Stimulated activated CD8-positive, alpha-beta memory T cell treated with anti-CD3 and anti-CD28 coated beads, Interleukin-2, amount 100 ng/mL, for 1 hour (primary cell): ENCODE measurements at regions not wholly inside any gene's neighbourhood (a gene's known extent, or its start where the extent isn't known, plus 50 kb on each side); places are given as distances from the start of the nearest gene placed in this dataset.

Source experiments
- DNase-seq, 2 donors: peaks; one replicate each; pipeline ENCODE4 v3.0.0-alpha.2; 2020; ENCODE audit warnings: low read depth in 2 of 2

DNA sequence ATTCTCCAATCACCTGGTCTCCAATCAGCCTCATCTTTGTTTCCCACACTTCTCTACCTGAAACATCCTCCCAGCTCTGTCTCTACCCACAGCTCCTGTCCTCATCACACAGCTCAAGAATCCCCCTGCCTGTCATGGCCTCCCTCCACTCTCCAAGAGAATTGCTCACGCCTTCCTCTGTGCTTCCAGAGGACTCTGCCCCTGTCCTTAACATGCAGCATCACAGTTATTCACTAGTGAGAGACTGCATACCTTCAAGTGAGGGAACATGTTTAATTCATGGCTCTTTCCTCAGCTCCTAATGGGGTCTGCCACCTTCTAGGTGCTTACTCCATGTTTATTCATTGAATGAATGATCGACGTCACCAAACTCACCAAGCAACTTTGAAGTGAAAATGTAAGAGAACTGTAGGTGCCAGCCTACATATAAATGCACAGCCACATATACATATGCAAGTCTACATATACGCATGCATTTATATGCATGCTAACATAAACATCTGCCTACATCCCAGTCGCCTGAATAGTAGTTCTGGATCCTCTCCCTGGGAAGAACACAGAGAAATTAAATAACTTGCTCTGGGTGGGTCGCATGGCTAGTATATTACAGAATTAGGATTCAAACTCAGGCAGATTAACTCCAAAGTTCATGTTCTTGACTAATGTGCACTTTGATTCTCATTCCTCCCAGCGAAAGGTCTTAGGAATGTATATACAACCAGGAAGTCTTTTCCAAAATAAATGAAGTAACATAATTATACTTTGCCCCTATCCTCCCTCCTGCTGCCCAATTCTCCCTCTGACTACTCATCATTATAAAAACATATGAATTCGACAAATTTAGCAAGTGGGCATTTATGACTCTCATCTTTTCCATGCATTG, 295.6 kb downstream of the MAFB start:
- no peak for DNase-seq

DNA sequence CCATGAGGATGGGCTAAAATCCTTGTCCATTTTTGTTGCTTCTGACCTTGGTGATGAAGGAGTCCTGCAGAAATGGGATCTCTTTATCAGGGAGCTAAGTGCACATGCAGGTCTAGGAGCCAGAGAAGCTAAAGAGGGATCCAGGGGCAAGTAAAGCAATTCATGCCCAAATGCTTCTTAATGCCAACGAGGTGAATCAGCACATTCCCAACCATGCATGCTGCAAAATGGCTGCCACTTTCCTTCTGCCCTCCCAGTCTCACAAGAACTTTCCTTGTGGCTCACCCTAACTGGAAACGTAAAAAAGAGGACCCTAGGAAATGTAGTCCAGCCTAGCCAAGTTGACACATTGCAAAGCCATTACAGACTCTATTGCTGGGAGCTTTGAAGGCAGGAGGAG, 298.4 kb downstream of the MAFB start:
- DNase-seq, result no peak

DNA sequence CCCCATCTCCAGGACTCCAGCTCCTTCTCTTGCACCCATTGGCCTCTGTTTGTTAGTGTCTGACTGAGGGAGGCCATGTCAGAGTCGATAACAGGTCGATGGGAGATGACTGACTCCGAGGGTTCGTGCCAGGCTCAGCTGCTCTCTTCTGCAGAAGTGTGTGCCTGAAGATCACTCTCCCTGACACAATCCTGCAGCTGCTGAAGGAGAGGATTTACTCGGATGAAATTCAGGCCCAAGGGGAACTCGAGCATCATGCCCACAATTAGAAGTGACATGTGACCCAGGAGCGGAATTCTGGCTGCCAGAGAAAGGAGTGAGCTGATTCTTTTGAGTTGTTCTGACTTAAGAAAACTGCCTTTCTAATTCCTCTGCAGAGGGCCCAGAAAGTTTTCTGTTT, 318.2 kb downstream of the MAFB start:
- DNase-seq, result no peak

DNA sequence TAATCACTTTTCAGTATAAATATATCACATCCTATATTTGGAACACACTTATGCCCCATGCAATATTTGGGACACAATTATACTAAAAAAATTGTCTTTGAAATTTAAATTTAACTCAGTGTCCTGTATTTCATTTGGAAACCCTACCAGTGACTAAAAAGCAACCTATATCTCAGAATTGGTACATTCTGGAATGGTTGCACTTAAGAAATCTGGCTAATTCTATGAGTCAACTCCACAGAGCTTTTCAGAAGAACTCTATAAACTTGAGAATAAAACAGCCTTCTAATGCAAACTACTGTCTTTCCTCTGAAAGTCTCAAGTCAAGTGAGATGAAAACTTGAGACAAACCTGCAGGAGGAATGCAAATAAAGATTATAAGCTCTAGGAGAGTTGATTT, 320.2 kb downstream of the MAFB start:
- no peak for DNase-seq

DNA sequence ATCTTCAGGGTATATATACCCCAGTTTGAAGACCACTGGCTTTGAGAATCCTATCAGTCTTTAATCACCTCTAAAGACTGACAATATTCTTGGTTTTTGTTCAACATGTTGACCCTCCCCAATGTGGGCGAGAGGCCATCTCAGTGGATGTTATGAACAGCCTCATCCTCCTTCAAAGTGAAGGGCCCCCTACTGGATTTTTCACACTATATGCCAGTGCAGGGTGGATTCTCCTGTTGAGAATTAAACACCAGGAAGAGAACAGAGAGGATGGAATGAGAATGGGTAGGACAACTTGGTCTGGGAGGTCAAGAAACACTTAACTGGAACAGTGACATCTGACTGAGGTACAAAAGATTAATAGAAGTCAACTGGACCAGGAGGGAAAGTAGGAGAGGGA, 327.1 kb downstream of the MAFB start:
- DNase-seq, result no peak

DNA sequence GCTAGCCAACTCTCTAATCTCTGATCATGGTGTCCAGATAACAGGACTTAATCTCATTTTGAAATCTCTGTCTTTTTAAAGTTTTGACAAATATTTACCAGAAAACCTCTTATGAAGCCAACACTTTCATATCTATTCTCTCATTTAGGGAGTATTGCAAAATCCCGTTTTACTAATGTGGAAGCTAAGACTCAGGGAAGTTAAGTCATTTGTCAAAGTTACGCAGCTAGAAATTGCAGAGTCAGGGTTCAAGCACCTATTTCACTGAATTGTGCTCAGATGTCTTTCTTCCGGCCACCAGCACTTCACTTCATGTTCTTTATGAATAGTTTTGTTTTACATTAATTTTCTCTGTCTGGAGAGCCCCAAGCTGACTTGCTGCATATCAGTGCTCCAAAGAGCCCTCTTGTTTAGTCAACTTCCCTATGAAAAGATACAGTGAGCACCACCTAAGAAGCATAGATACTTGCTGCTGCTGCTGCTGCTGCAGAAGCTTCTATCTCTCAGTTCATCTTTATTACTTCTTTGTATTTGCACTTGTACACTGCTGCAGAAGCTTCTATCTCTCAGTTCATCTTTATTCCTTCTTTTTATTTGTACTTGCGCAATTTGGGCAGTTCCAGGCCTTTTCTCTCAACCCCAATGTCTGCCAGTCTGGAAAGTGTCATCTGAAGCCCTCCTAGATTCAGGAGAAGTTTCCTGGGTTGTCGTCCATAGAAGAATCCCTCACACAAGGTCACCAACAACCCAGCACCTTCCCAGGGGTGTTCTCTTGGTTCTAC, 329.7 kb downstream of the MAFB start:
- no peak for DNase-seq

DNA sequence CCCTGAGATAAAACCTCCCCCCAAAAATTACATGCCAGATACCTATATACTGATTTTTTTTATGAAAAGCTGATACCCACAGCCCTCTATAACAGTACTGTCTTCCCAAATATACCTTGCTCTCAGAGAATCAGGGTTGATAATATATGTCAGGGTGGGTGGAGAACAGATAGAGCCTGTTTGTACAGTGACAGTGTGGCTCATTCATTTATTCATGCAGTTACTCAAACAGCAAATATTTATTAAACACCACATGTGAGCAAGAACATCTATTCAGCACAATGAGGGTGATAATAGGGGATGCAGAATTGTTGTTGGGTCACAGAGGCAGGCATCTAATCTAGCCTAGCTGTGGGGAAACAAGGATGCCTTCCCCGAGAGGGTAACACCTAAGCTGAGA, 334.2 kb downstream of the MAFB start:
- no peak for DNase-seq

DNA sequence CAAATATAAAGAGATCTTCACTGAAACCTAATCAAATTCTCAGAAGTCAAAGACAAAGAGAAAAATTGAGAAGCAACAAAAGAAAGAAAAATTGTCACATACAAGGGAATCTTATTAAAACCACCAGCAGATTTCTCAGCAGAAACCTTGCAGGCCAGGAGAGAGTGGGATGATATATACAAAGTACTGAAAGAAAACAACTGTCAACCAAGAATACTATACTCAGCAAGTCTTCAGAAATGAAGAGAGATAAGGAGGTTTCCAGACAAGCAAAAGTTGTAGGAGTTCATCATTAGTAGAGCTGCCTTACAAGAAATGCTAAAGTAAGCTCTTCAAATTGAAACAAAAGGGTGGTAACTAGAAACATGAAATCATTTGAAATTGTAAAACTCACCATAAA, 345.6 kb downstream of the MAFB start:
- no peak for DNase-seq

DNA sequence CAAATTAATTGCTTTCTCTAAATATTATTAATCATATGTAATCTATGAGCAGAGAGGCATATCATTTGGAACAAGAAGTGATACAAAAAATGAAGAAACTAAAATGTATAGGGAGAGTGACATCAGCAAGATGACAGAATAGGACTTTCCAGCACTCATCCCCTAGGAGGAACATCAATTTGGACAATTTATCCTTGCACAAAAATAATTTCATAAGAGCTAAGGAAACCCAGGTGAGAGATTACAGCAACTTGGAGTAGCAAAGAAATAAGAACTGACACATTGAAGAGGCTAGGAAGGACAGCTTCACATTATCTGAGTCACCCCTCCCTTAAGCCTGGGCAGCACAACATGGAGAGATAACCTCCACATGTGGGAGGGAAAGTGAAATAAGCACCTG, 347.5 kb downstream of the MAFB start:
- no peak for DNase-seq

DNA sequence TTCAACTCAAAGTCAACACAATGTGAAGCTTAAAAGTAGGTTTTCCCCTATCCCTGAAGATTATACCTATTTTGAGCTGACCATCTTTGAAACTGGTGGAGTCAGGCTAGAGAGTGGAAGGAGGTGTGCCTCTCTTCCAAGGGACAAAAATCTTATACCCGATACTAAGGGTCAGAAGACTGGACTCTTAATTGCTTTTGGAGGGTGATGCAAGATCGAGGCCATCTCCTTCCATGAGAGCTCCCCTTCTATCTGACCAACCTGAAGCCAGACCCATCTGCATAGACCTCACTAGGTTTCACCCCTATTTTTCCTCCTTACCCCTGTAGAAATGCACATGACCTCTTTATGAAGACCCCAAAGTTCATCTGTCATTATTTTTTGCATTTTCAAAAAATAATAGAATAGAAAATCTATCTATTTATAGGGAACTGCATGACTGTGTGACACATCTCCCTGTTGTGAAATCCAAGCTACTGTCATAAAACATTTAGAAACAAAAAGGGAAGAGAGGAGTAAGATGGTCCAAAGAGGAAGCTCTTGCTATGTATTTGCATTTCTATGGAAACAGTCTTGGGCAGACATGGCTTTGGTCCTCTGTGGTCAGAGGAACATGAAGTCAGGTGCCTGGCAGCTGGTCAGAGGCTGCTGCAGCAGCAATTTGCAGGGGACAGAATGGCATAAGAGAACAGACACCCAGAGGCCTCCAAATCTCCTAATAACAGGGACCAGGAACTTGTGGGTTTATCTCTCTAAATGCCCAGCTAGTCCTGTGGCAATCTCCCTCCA, 349.2 kb downstream of the MAFB start:
- DNase-seq, result no peak

DNA sequence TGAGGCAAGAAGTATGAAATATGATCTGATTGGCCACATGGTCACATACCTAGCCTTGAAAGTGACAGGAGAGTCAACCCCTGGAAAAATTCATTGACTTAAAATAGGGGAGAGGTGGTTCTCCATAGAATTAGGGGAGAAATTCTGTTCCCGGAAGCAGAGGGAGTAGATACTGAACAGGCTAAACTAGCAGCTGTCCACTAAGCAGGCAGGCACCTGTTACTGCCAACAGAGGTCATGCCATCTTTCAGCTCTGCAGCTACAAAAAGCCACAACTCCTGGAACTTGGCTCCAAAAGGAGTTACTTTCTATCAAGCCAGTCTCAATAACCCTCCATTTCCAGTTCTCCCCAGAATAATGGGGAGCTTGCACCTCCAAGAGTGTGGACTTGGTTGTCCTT, 352.5 kb downstream of the MAFB start:
- no peak for DNase-seq

DNA sequence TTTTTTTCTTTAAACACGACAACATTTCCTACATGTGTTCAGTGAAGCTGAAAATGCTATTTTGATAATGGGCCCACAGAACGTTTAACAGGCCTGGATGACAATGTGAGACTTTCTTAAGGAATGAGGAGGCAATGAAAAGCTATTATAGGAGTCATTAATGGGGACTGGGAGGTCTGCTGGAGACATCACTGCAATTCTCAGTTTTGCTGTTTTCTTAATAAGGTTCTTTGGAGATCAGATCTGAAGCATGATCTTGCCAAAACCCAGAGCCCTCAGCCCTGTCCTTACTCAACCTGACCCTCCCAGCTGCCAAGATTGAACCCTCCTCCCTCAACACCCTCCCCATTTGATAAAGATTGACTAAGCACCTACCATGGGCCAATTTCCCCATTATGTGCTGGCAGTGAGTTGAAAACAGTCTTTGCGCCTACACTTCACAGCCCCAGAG, 353.1 kb downstream of the MAFB start:
- DNase-seq, result no peak

DNA sequence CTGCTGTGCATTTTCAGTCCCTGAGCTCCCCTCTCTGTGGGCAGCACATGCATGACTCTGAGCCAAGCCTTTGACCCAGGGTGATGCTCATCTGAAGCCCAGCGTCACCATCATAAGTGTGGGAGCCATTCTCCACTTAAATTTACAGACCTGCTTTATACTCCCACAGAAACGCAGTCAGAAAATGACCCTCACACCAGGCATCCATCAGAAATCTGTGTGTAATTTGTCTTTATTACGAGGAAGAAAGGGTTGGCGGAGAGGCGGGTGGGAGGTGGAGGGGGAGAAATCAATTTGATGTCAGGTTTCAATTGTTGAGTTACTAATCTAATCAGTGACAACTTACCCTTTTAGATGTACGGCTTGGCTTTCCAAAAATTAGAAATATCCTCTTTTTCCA, 353.6 kb downstream of the MAFB start:
- no peak for DNase-seq

DNA sequence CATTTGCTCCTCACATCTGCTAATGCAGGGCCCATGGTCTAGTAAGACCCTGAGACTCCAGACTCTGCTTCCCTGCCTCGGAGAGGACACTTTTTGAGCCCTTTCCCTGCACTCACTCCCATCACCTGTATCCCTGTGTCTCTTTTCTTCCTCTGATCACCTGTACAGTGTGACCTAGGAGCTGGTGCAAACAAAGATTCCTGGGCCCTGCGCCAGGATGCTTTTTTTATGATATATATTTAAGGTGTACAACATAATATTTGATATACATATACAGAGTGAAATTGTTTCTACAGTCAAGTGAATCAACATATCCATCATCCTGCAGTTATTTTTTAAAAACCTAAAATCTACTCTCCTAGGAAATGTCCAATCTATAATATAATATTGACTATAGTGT, 355.4 kb downstream of the MAFB start:
- no peak for DNase-seq

DNA sequence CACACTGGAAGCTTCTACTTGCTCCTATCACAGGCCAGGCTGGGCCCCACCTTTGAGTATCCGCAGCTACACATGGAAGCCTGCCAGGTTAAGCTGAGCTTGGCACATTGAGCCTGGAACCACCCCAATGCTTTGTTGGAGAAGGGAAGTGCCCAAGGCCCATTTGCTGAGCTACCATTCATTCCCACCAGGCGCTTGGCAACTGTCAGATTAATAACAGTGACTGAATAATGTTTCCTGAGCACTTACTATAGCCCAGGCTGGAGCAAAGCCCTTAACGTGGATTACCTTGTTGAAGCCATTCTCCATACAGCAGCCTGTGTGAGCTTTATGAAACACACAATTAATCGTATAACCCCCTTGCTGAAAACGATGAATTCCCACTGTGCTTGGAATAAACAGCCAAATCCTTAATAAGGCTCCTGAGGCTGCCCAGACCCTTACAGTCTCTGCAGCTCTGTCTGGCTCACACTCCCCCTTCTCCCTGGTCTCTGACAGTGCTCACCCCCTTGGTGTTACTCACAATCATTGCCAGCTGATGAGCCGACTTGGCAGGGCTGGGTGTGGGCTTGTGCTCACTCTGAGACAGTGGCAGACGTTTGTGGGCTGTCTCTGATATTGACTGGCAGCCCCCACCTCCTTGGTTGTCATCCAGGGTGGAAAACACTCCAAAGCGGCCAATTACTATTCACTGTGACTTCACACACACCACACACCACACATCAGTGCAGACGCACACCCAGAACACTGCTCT, 357.1 kb downstream of the MAFB start:
- no peak for DNase-seq

DNA sequence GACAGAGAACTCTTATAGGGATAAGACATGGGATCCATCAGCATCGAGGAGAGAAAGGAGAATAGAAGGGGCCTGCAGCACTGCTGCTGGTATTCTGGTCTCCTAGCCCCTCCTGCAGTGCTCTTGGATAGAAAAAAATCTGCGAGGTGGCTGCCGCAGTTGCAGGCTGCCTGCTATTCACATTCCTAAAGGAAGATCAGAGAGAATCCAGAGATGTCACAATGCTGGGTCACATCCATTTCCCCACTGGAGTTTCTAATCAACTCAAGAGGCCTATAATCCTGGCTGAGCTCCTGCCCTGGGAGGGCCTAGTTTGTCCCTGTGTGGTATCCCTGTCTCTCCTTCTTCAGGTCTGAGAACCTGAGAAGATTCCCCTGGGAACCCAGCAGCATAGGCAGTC, 357.8 kb downstream of the MAFB start:
- DNase-seq, result no peak

DNA sequence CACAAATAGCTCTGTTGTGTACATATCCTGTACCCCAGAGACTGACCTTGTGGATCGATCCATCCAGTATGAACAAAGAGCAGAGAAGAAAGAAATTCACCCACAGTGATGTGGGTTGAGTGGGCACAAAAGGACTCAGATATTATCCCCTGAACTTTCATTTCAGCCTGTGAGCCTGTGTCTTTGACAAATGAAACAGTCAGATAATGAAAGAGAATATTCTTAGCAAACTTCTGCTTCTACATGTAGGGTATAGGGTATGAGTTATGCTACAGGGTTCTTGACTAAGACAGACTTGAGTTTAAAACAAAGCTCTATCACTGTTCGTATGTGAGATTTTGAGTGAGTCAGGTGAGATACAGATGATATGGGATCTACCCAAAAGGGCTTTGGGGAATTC, 359.7 kb downstream of the MAFB start:
- DNase-seq, result no peak

DNA sequence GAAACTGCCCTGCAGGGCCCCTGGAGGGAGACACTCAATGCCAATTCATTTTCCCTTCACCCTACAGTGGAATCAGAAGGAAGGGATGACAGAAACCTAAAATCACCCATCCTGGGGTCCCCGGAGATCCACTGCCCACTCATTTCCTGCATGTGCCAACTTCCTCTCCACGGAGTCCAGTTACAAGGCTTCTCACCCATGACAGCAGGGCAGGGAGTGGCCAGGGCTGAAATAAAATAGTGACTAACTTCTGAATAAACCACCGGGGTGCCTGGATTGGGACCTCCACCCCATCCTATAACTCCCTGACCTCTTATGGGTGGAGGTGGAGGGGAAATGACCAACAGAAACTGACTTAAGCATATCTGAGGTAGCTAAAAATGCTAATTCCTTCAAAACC, 362.3 kb downstream of the MAFB start:
- DNase-seq, result no peak

DNA sequence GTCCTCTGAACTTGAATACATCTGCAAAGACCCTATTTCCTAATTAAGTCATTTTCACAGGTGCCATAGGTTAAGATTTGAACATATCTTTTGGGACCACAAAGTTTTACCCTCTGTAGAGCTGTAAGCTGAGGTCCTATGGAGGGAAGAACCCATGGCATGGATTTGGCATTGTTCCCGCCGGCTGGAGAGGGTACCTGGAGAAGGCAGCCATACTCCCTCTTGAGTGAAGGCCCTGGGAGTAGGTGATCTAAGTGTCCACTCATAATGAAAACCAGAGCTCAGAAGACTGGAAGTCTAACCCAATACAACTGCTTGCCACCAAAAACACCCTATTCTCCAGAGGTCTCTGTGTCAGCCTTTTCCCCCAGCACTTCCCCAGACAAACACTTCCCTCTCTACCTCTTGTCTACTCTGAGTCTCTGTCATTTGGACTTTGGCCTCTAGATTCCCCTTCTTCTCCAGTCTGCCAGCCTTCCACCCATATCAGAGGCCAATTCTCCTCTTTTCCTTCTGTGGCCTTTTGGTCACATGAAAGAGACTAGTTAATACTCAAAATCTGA, 363.9 kb downstream of the MAFB start:
- DNase-seq, result no peak

DNA sequence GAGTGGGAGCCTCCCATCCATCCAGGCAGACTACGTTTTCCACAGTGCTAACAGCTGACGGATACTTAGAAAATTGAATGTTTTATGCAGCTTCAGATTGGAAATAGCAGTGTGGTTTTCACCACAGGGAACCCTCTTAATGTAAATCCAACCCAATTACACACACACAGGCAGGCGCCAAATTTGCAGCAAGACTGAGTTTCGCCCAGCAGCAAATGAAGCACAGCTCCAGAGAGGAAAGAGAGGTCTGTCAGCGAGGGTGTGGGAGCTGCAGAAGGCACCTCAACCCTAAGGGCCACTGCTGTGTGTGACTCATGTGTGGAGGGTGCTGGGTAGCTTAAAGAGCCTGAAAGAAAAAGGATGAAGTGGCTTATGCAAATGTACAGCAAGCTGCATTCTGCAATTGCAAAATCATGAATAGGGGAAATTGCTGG, 365.7 kb downstream of the MAFB start:
- no peak for DNase-seq

DNA sequence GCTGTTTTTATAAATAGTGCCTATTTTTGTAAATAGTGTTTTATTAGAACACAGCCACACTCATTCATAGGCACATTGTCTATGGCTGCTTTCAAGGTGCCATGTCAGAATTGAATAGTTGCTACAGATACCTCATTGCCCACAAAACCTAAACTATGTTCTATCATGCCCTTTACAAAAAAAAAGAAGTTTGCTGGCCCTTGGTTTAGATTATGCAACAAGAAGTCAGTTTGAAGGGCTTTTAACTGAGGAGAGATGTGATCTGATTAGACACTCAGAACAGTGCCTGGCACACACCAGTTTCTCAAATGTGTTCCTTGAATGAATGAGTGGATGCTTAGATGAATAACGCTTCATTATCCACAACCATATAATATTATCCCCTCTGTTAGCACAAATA, 366.1 kb downstream of the MAFB start:
- DNase-seq, result no peak
